T-helper 2 cell treated with Interferon-gamma antibody and Interleukin-4, amounts not matched to agents 5 μg/mL and 100 μg/mL, for 36 hours (primary cell): ENCODE measurements at regions not wholly inside any gene's neighbourhood (a gene's known extent, or its start where the extent isn't known, plus 50 kb on each side); places are given as distances from the start of the nearest gene placed in this dataset.

Experiments
- DNase-seq: peaks from one replicate; pipeline ENCODE4 v3.0.0; 2021; ENCODE audit warnings: low spot score
- H3K27ac Mint-ChIP-seq: one replicate; pipeline ENCODE4 v1.8.0; 2021; ENCODE audit warnings: mild to moderate bottlenecking, mixed read lengths
- H3K27me3 Mint-ChIP-seq: one replicate; pipeline ENCODE4 v1.8.0; 2021; ENCODE audit warnings: low read depth, mixed read lengths
- H3K36me3 Mint-ChIP-seq: one replicate; pipeline ENCODE4 v1.8.0; 2021; ENCODE audit warnings: low read depth, mixed read lengths
- H3K4me1 Mint-ChIP-seq: one replicate; pipeline ENCODE4 v1.8.0; 2021; ENCODE audit warnings: low read depth, mixed read lengths
- H3K4me3 Mint-ChIP-seq: one replicate; pipeline ENCODE4 v1.8.0; 2022; ENCODE audit warnings: mild to moderate bottlenecking, moderate library complexity, mixed read lengths
- H3K9me3 Mint-ChIP-seq: one replicate; pipeline ENCODE4 v1.8.0; 2021; ENCODE audit warnings: mixed read lengths

GRCh38 chr11:17157761-17158160 lies 50.0 kb downstream of the PIK3C2A start:
- Mint-ChIP-seq H3K4me1 (peaks cover 26% of the 10 kb centered on the region), H3K4me3 (no peak overlapping the region), H3K27ac (no peak overlapping the region), H3K9me3 (no peaks in the 10 kb centered on the region), H3K27me3 (no peaks in the 10 kb centered on the region), H3K36me3 (peaks cover 11% of the 10 kb centered on the region)
- no peak for DNase-seq

GRCh38 chr11:17156283-17156682 lies 51.5 kb downstream of the PIK3C2A start:
- Mint-ChIP-seq H3K27ac (no peak overlapping the region), H3K4me1 (peaks cover 18% of the 10 kb centered on the region), H3K36me3 (peaks cover 11% of the 10 kb centered on the region), H3K9me3 (no peaks in the 10 kb centered on the region), H3K27me3 (no peaks in the 10 kb centered on the region), H3K4me3 (no peak overlapping the region)
- DNase-seq: no peak

- H3K27me3 Mint-ChIP-seq: no peaks in the 10 kb centered on the region
- H3K4me3 Mint-ChIP-seq: no peak overlapping the region
- DNase-seq: no peak
- H3K9me3 Mint-ChIP-seq: no peaks in the 10 kb centered on the region
- no peak overlapping the region for H3K27ac Mint-ChIP-seq
- H3K36me3 Mint-ChIP-seq: peaks cover 11% of the 10 kb centered on the region
- peaks cover 9% of the 10 kb centered on the region for H3K4me1 Mint-ChIP-seq
Observed at GRCh38 chr11:17154409-17155159, 53.2 kb downstream of the PIK3C2A start.

GRCh38 chr11:17153757-17154156 lies 54.0 kb downstream of the PIK3C2A start:
- peaks cover 9% of the 10 kb centered on the region for H3K4me1 Mint-ChIP-seq
- no peaks in the 10 kb centered on the region for H3K9me3 Mint-ChIP-seq
- H3K4me3 Mint-ChIP-seq: no peak overlapping the region
- DNase-seq: no peak
- no peaks in the 10 kb centered on the region for H3K27me3 Mint-ChIP-seq
- H3K27ac Mint-ChIP-seq: peak overlapping the region; percentile 10
- peaks cover 11% of the 10 kb centered on the region for H3K36me3 Mint-ChIP-seq

GRCh38 chr11:17152306-17152705 lies 55.5 kb downstream of the PIK3C2A start:
- Mint-ChIP-seq H3K4me3 (no peak overlapping the region), H3K27ac (no peak overlapping the region), H3K9me3 (no peaks in the 10 kb centered on the region), H3K36me3 (peaks cover 12% of the 10 kb centered on the region), H3K4me1 (peaks cover 9% of the 10 kb centered on the region), H3K27me3 (no peaks in the 10 kb centered on the region)
- no peak for DNase-seq

GRCh38 chr11:17150521-17150920 lies 57.3 kb downstream of the PIK3C2A start:
- Mint-ChIP-seq H3K36me3 (peaks cover 18% of the 10 kb centered on the region), H3K27ac (no peak overlapping the region), H3K27me3 (no peaks in the 10 kb centered on the region), H3K9me3 (no peaks in the 10 kb centered on the region), H3K4me3 (no peak overlapping the region), H3K4me1 (peaks cover 11% of the 10 kb centered on the region)
- no peak for DNase-seq

- H3K4me1 Mint-ChIP-seq: peaks cover 4% of the 10 kb centered on the region
- H3K9me3 Mint-ChIP-seq: no peaks in the 10 kb centered on the region
- H3K27ac Mint-ChIP-seq: no peak overlapping the region
- H3K27me3 Mint-ChIP-seq: no peaks in the 10 kb centered on the region
- H3K36me3 Mint-ChIP-seq: peaks cover 17% of the 10 kb centered on the region
- no peak for DNase-seq
- H3K4me3 Mint-ChIP-seq: no peak overlapping the region
Observed at GRCh38 chr11:17148536-17148935, 59.2 kb downstream of the PIK3C2A start.

- DNase-seq: no peak
- no peak overlapping the region for H3K27ac Mint-ChIP-seq
- H3K36me3 Mint-ChIP-seq: peaks cover 24% of the 10 kb centered on the region
- H3K9me3 Mint-ChIP-seq: no peaks in the 10 kb centered on the region
- H3K4me1 Mint-ChIP-seq: peaks cover 4% of the 10 kb centered on the region
- H3K27me3 Mint-ChIP-seq: no peaks in the 10 kb centered on the region
- no peak overlapping the region for H3K4me3 Mint-ChIP-seq
Observed at GRCh38 chr11:17145972-17146371, 61.8 kb downstream of the PIK3C2A start.

GRCh38 chr11:17142450-17142849 lies 65.0 kb upstream of the RPS13 start:
- Mint-ChIP-seq H3K36me3 (peaks cover 24% of the 10 kb centered on the region), H3K9me3 (no peaks in the 10 kb centered on the region), H3K4me1 (peaks cover 4% of the 10 kb centered on the region), H3K27me3 (no peaks in the 10 kb centered on the region), H3K4me3 (no peak overlapping the region), H3K27ac (no peak overlapping the region)
- DNase-seq: no peak

- no peak for DNase-seq
- peaks cover 17% of the 10 kb centered on the region for H3K36me3 Mint-ChIP-seq
- H3K4me1 Mint-ChIP-seq: peaks cover 1% of the 10 kb centered on the region
- no peaks in the 10 kb centered on the region for H3K9me3 Mint-ChIP-seq
- H3K4me3 Mint-ChIP-seq: no peak overlapping the region
- no peaks in the 10 kb centered on the region for H3K27me3 Mint-ChIP-seq
- H3K27ac Mint-ChIP-seq: no peak overlapping the region
Observed at GRCh38 chr11:17141156-17141555, 63.7 kb upstream of the RPS13 start.

GRCh38 chr11:17138562-17138961 lies 61.1 kb upstream of the RPS13 start:
- no peak for DNase-seq
- Mint-ChIP-seq H3K27me3 (no peaks in the 10 kb centered on the region), H3K4me1 (peaks cover 4% of the 10 kb centered on the region), H3K4me3 (no peak overlapping the region), H3K36me3 (peaks cover 15% of the 10 kb centered on the region), H3K9me3 (no peaks in the 10 kb centered on the region), H3K27ac (no peak overlapping the region)

- Mint-ChIP-seq H3K4me1 (peaks cover 4% of the 10 kb centered on the region), H3K27ac (no peak overlapping the region), H3K9me3 (no peaks in the 10 kb centered on the region), H3K4me3 (no peak overlapping the region), H3K27me3 (no peaks in the 10 kb centered on the region), H3K36me3 (peaks cover 11% of the 10 kb centered on the region)
- DNase-seq: no peak
Observed at GRCh38 chr11:17135916-17136683, 58.6 kb upstream of the RPS13 start.

- Mint-ChIP-seq H3K4me3 (no peak overlapping the region), H3K27me3 (no peaks in the 10 kb centered on the region), H3K9me3 (no peaks in the 10 kb centered on the region), H3K36me3 (peaks cover 14% of the 10 kb centered on the region), H3K4me1 (peaks cover 4% of the 10 kb centered on the region), H3K27ac (no peak overlapping the region)
- no peak for DNase-seq
Observed at GRCh38 chr11:17132654-17133053, 55.2 kb upstream of the RPS13 start.

GRCh38 chr11:17129003-17129402 lies 51.5 kb upstream of the RPS13 start:
- no peak overlapping the region for H3K27ac Mint-ChIP-seq
- H3K27me3 Mint-ChIP-seq: no peaks in the 10 kb centered on the region
- H3K36me3 Mint-ChIP-seq: peaks cover 8% of the 10 kb centered on the region
- no peak for DNase-seq
- no peaks in the 10 kb centered on the region for H3K9me3 Mint-ChIP-seq
- H3K4me3 Mint-ChIP-seq: no peak overlapping the region
- no peaks in the 10 kb centered on the region for H3K4me1 Mint-ChIP-seq
